GM18868 (cell line): ENCODE measurements at regions not wholly inside any gene's neighbourhood (a gene's known extent, or its start where the extent isn't known, plus 50 kb on each side); places are given as distances from the start of the nearest gene placed in this dataset.

Experiments used
- ATAC-seq: cut with Tn5 transposase; IDR thresholded peaks from one replicate; pipeline ENCODE4 v1.9.1; 2021; ENCODE audit warnings: mild to moderate bottlenecking, moderate library complexity; ENCODE audit not compliant: unreplicated experiment

DNA sequence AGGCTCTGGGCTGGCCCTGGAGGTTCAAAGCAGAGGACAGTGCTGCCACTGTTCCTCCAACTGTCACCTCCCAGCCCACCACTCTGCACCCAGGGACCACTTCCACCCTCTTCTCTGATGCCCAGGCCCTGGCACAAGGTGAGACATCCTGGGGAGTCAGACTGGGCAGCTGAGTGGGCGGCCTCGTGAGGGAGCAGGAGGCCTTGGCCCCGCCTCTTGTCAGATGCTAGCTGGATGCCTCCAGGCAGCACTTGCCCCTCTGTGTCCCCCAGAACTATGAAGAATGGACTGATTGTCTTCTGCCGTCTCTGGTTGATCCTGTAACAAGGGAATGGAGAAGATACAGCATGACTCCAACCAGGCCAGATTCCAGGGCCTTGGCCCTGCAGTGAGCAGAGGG is 191.0 kb upstream of the LINGO1 start:
- no peak for ATAC-seq

DNA sequence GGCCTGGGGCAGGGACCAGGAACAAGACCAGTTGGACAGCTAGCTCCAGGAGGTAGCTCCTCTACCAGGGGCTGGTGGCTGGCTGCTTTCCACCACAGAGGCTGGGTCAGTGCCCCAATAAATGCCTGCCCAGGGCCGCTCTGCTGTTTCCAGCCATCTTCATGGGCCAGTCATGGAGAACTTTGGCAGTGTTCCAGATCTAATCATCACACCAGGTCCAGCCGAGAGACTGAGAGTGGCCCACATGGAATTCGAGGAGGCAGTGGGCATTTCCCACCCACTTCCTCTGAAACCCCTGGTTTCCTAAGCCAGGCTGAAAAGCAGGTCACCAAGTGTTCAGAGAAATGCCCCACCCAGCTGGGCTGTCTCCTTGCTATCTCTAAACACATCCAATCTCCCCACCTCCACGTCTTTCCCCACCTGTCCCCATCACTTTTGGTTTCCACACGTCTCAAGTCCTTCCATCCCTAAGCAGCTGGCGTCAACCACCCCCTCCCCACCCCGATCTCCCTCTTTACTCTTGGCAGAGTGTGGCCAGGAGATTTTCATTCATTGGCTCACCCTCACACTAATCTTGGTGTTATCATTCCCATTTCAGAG is 190.0 kb upstream of the LINGO1 start:
- ATAC-seq = no peak

DNA sequence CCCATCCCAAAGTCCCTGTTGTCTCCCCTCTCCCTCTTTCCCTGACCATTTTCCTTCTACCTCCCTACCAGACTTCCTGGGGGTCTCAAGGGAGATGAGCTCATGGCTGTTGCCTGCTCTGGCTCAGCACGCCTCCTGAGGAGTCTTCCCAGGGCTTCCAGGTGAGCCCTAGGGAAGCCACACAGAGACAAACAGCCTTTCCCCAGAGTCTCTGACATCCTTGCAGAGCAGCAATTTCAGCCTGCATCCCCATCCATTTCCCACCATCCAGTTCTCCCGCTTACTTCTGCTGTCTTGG is 189.2 kb upstream of the LINGO1 start:
- ATAC-seq = no peak

DNA sequence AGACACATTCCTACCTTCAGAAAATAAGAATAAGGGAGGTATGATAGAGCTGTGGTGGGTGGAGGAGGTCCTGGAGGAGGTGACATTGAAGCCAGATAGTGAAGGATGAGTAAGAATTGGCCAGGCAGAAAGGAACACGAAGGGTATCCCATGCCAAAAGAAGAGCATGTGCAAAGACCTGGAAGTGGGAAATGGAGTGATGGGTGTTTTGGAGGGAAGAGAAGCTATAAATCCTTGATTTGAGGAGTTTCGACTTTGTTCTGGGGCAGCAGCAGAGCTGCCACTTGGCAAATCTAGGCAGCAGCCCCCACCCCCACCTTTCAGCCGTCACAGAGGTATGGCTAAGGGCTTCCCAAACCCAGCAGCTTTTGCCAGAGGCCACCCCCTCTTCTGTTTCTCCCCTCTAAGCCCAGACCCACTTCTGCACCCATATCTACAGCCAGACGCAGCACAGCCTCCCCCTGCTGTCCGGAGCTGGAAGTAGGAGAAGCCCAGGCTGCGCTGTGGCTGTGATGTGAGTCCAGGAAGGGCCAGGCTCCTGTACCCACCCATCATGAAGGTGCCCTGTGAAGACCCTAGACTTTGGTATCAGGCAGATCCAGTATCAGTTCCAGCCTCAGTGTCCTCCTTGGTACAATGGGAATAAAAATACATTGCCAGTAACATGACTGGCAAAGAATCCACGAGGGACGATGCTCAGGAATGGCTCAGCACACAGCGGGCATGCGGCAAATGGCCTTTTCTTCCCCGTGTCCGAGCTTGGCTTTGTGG is 188.7 kb upstream of the LINGO1 start:
- no peak for ATAC-seq

DNA sequence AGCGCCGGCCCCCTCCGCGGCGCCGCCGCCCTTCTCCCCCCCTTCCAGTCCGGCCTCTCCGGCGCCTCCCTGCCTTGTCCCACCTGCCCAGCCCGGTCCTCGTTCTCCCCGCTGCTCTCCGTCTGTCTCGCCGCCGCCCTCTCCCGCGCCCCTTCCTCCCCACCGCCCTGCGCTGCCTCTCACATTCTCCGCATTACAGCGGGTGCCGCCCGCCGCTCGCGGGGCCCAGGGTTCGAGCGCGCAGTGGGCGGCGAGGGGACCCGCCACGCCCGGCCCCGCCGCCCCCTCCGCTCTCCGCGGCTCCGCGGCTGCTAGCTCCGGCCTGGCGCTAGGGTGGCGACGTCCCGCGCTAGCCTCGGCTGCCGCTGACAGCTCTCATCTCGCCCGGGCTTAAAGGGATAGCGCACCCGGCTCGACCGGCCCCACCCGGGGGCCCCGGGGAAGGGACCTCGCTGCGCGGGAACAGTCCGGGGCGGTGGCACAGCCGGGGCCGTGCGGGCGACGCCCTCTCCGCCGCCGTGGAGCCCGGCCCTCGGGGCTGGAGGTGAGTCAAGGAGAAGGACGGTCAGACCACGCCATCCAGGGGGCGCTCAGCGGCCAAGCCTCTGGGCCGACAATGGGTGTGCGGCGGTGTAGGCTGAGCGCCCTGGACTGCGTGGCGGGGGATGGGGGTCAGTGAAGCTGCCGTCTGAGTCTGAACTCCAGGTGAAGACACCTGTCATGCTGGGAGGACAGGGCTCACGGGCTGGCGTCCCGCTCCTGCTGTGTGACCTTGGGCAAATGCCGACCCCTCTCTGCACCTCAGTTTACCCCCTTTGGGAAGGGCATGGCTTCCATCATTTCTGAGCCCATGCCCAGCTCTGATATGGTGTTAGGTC is 187.4 kb upstream of the LINGO1 start:
- no peak for ATAC-seq

DNA sequence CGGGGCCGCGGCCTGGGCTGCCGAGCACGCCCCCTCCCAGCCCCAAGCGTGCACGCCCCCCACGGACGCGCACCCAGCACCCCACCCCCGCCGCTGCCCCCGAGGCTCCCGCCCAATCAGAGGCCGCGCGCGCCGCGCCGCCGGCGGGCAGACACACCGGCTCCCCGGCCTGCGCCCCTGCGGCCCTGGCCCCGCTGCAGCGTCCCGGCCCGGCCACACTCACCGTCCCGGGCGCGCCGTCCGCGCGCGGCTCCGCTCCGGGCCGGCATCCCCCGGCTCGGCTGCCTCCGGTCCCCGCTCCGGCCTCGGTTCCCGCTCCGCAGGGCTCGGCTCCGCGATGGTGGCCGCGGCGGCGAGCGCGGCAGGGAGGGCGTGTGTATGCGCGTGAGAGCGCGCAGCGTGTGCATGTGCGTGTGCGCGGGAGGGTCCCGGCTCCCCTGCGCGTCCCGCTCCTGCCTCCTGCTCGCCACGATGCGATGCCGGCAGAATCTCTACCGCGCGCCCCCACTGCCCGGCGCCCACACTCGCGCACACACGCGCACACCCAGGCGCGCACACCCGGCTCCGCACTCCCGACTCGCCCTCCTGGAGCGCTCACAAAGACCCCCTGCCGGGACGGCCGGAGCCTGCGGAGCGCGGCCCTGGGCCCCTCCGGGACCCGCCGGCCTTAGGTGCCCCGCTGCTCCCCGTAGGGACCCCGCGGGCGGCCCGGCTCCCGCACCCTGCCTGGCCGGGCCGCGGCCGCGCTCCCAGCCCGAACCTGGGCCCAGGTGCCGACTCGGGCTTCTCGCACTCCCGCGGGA is 186.5 kb upstream of the LINGO1 start:
- ATAC-seq = no peak

DNA sequence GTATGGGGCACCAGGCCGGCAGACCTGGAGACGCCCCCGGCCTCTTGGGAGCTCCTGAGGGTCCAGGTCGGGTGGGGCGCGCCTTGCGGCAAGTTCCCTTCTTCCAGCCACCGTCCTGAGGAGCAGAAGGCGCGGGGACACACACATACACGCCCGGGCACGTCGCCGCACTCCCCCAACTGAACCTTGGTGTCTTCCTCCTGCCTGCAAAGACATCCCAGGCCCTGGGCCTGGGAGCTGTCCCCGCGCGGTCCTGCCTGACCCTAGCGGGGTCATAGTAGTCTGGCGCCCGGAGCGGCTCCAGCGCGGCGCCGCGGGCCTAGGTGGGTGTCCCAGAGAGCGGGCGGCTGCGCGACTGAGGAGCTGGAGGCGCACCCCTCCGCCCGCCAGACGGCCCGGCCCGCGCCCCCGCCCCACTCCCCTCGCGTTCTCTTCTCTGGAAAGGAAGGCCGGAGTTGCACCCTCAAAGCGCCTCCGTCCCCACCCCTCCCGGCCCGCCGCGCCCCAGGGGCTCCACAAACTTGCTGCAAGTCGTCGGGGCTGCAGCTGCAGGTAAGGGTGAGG is 185.9 kb upstream of the LINGO1 start:
- no peak for ATAC-seq

DNA sequence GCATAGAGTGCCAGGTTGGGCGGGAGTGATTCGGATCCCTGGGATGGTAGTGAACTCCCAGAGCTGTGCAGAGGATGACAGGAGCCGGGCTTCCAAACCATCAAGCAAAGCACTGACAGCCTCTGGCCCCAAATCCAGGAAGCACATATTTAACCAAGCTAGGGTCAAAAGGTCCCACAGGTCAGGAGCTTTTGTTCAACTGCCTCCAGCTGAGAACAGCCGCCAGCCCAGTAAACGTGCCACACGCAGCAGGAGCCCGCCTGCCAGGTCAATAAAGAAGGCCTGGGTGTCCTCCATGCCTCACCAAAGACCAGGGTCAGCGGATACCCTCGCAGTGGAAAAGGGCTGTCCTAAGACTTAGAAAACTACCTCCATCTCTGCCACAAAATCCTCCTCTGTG is 184.7 kb upstream of the LINGO1 start:
- no peak for ATAC-seq

DNA sequence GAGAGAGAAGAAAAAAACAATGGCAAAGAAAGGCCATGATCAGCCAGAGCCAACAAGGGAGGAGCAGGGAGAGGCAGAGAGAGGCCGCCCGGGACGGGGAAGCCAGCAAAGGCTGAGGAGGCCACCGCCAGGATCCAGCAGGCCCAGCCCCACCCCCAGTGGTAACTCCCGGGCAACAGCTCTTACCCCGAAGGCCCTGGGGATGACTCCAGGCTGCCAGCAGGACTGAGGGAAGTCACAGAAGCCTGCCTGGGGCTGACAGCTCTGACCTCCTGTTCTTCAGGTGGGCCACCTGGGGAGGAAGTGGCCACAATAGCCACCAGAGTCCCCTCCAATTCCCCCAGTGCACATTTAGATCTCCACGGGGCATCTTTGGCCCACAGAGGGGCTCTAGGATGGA is 184.3 kb upstream of the LINGO1 start:
- no peak for ATAC-seq

DNA sequence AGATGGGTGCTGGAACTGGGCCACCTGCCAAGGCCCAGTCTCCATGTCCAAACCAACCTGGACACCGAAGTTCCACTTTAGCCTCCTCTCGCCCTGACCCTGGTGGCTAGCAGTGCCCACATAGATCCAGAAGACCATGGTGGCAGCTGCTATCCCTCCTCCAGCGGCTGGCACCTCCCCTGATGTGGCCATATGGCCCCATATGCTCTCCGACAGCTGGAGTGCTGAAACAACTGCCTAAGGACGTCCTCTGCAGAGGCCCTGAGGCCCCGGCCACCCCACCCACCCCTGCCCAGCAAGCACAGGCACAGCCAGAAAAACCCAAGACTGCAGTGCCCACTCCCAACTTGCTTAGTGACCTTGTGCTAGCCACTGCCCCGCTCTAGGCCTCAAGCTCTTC is 182.3 kb upstream of the LINGO1 start:
- ATAC-seq = no peak

DNA sequence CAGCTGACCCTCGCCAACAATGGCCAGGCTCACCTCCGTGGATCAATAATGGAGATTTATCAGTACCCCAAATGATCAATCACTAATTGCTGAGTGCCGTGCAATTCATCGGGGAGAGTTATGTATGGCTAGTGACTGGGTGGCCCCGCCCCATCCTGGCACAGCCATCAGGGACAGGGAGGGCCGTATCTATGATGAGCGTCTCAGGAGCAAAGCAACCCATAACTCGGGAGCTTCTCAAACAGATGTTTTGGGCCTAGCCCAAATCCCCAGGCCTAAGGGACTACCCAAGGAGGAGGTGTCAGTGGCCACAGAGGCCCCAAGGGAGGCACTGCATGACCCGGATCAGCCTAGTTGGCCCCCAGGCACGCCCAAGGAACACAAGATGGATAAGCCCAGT is 180.0 kb upstream of the LINGO1 start:
- ATAC-seq = no peak

DNA sequence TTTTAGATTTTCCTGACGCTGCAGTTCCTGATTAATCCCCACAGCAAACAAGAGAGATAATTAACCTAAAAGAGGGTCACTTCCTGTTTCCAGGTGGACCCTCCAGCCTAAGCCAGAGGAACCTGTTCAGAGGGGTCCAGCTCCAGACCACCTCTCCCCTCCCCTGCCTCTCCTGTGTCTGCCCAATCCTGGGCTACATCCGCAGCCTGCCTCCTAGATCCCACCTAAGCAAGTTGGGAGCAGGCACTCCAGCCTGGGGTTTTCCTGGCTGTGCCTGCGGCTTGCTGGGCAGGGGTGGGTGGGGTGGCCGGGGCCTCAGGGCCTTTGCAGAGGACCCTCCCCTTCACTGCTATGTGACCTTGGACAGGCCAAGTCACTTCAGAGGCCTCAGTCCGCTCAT is 178.6 kb upstream of the LINGO1 start:
- ATAC-seq = no peak

DNA sequence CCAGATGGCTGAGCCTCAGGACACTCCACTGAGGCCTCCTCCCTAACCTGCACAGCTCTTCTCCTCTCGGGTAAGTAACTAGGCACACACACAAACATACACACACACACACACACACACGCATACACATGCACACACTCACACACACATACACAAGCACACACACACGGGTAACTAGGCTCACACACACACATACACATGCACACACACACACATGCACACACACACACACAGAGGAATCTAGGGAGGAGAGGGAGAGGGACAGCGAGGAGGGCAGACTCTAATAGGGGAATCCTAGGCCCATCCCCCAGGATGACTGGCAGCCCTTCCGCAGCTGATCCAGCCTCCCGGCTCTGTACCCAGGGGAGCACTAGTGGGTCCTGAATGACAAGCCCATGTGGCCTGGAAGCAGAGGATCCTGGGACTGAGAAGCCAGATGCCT is 177.4 kb upstream of the LINGO1 start:
- ATAC-seq = no peak

DNA sequence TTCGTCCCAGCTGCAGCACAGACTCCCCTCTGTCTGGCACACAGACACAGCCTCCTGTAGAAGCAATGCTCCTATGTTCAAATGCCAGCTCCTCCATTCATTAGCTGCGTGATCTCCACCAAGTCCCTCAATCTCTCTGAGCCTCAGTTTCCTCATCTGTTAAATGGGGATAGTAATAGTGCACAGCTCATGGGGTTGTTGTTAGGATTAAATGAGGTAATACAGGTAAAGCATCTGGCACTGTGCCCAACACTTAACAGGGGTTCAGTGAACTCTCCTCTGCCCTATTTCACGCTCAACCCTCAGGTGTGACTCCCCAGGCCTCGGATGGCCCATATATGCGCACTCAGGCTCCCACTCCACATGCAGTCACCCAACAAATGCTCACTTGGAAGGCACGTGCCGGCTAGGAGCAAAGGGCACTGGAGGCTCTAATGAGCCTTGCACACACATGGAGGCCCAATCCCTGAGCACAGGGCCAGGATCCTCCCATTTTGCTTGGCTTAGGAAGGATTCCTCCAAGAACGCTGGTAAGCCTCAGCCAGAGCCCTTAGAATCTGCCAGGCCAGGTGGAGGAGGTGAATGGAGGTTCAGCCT is 176.0 kb upstream of the LINGO1 start:
- ATAC-seq = no peak

DNA sequence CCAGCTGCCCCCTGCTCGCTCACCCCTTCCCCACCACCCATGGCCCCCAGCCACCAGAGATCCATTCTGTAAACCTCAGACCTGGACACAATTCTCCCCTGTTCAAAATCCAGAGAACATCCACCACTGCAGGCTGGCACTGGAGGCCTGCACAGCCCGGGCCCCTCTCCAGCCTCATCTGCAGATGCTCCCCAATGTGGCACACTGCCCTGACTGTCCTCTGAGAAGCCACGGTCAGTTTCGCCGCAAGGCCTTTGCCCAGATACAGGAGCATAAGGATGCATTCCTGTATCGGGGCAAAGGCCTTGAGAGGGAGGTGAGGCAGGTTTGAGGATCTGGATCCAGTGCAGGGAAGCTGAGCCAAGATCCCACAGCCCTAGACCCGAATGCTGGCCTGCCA is 175.4 kb upstream of the LINGO1 start:
- ATAC-seq = no peak

DNA sequence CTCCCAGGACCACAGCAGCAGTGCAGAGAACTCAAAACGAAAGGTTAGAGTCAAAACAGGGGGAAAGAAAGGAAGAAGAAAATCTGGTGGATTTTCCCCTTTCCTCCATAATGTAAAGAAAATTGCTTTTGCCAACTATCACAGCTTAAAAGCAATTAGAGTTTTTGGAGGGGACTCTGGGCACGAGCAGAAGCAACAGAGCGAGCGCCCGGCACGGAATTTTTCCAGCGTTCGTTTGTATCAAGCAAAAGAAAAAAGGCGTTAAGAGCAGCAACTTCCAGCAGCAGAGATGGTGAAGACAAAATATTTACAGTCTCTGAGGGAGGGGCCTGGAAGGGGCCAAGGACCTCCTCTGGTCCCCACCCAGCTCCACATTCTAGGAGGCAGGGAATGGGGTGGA is 174.9 kb upstream of the LINGO1 start:
- no peak for ATAC-seq

DNA sequence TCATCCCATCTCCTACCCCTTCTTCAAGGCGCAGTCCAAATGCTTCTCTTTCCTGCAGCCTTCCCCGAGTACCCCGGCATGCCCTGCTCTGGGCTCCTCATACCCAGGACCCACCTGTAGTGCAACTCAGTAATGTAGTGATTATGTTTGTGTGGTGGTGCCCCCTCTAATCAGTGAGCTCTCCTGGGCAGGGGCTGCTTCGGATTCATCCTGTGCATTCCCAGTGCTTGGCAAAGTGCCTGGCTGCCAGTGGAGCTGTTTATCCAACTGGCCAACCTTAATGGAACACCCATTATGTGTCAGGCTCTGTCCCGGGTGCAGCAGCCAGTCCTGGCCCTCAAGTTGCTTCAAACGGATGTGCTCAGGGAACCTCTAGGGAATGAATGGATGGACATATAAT is 174.4 kb upstream of the LINGO1 start:
- ATAC-seq = no peak

DNA sequence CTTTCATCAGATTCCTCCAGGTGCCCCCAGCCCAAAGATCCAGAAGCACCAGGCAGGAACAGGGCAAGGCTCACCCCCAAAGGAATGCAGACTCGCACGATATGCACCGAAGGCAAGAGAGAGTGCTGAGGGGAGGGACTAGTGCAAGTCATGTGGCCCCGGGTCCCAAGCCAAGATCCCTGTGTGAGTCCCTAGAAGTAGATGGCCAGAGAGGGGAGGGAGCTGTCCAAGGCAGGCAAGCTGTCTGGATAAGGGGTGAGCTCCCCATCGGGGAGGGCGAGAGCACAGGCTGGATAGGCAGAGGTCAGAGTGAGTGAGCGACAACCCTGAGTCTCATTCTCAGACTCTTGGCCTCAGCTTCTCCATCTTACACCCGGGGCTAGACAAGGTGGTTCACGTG is 171.5 kb upstream of the LINGO1 start:
- ATAC-seq = no peak

DNA sequence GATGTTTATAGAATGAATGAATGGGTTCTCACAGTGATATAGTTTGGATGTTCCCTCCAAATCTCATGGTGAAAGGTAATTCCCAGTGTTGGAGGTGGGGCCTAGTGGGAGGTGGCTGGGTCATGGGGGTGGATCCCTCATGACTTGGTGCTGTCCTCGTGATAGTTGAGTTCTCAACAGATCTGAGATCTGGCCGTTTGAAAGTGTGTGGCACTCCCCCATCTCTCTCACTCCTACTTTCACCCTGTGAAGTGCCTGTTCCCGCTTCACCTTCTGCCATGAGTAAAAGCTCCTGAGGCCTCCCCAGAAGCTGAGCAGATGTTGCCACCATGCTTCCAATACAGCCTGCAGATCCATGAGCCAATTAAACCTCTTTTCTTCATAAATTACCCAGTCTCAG is 170.8 kb upstream of the LINGO1 start:
- no peak for ATAC-seq

DNA sequence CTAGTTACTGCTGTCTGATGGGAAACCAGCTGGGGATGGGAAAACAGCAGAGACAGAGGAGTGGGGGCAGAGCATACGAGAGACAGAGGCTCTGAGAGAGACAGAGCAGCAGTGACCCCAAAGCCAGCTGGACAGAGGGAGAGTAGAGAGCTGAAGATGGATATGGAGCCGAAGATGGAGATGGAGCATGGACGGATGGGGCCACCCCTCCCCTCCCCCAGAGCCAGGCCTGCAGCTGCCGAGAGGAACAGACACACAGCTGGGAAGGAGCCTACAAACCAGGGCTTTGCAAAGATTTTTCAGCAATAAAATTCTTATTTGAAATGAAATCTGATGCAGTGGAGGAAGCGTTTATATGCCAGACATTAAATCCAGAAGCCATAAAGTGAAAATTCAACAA is 167.6 kb upstream of the LINGO1 start:
- no peak for ATAC-seq

DNA sequence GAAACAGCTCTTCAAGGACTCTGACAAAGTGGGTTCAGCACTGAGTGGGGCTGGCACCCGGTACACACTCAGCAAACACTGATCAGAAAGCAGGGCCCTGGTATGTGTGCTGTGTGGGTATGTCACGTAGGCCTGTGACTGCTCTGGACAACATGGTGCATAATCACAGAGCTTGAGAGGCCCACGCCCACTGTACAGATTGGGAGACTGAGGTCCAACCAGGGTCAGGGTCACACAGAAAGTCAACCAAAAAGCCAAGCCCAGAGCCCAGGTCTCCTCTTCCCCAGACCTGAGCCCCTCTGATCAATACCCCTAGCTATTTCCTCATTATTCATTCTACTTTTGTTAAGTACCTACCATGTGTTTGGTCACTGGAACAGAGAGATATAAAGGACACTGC is 166.1 kb upstream of the LINGO1 start:
- ATAC-seq = no peak
